Prostate gland (tissue), 2 donors: ENCODE measurements at regions not wholly inside any gene's neighbourhood (a gene's known extent, or its start where the extent isn't known, plus 50 kb on each side); places are given as distances from the start of the nearest gene placed in this dataset.

ENCODE experiments used
- POLR2A ChIP-seq: fragments of 450-650 bp; IDR thresholded peaks from one replicate; pipeline ENCODE4 v1.6.1; 2016; ENCODE audit warnings: antibody characterized with exemption, mild to moderate bottlenecking
- TF ChIP-seq, protein P1 (sequence below), 4 experiments: fragments of 200-600 bp in 2 of 4; fragments of 450-650 bp in 2 of 4; sonication (generic) in 2 of 4; IDR thresholded peaks; 1 replicate in 3 of 4; 2 replicates in 1 of 4; pipeline ENCODE4 v1.5.1; 2016 to 2019; ENCODE audit warnings: antibody characterized with exemption in 4 of 4, mild to moderate bottlenecking in 2 of 4, moderate library complexity in 2 of 4

GRCh38 chr22:22362936-22363335 is 118.3 kb downstream of the VPREB1 start:
- TF ChIP-seq, protein P1, sequence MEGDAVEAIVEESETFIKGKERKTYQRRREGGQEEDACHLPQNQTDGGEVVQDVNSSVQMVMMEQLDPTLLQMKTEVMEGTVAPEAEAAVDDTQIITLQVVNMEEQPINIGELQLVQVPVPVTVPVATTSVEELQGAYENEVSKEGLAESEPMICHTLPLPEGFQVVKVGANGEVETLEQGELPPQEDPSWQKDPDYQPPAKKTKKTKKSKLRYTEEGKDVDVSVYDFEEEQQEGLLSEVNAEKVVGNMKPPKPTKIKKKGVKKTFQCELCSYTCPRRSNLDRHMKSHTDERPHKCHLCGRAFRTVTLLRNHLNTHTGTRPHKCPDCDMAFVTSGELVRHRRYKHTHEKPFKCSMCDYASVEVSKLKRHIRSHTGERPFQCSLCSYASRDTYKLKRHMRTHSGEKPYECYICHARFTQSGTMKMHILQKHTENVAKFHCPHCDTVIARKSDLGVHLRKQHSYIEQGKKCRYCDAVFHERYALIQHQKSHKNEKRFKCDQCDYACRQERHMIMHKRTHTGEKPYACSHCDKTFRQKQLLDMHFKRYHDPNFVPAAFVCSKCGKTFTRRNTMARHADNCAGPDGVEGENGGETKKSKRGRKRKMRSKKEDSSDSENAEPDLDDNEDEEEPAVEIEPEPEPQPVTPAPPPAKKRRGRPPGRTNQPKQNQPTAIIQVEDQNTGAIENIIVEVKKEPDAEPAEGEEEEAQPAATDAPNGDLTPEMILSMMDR (IDR thresholded peaks at IDR 0.05) = no peak
- TF ChIP-seq POLR2A = no peak
